ENCODE measurements at regions not wholly inside any gene's neighbourhood (a gene's known extent, or its start where the extent isn't known, plus 50 kb on each side); places are given as distances from the start of the nearest gene placed in this dataset.
"Not testable (repeated sequence)": the region's sequence is repeated elsewhere in the genome, so short reads cannot be mapped to it uniquely, and the experiment has no call there.

DNA sequence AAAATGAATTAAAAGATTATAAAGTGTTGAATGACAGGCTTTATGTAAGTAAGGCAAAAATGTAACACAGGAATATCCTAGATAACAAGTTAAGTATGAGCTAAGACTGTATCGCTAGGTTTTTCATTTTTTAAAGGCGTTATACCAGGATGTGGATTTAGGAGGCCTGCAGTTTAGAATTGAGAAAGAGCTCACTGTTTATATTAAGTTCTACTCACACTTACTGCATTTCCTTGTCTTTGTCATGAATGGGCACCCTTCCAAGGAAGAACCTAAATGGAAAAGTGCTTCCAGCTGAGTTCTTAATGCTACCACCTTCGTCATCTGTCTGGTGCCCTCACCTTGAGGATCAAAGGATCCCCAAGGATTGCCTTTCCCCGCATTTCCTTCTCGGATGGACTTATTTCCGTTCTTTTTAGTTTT, 148.7 kb downstream of the SOX4 start:
- DNase-seq (ENCODE audit: low read depth), result no peak

DNA sequence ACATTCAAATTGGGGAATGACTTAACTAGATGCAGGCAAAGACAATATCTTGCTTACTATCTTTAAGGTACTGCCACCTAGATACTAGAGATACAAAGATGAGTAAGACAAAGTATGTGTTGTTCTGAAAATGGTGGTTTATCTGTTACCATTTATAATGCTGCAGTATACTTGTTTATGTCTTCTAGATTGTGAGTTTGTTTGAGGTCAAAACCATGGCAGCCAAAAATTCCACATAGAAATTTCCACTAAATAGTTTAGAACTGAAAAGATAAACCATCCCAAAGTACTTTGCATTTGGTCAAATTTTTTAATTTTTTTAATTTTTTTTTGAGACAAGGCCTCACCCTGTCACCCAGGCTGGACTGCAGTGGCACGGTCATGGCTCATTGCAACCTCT, 150.8 kb downstream of the SOX4 start:
- no peak for DNase-seq (ENCODE audit: low read depth)

DNA sequence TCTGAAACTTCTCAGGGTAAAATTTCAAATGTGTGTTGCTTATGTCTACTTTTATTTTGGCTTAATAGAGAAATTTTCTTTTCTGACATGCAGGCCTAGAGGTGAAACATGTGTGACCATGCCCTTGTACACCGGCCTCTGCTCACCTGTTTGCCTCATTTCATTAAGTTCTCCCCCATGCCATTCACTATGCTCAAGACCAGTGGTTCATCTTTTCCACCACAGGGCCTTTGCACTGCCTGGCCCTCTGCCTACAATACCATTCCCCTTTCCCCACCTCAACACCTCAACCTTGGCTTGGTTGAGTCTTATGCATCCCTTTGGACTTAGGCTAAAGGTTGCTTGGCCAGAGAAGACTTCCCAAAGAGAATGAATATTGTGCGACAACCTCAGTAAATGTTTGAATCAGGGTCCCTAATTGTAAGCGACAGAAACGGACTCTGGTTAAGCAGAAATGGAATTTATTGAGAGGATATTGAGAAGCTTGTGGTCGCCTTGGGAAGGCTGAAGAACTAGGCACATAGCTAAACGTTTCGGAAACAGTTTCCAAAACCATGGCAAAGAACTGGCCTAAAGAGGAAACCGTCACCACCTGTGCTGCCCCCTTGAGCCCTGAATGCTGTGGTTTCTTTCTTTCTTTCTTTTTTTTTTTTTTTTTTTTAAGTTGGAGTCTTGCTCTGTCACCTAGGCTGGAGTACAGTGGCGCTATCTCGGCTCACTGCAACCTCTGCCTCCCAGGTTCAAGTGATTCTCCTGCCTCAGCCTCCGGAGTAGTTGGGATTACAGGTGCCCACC, 152.2 kb downstream of the SOX4 start:
- DNase-seq (ENCODE audit: low read depth), result no peak

DNA sequence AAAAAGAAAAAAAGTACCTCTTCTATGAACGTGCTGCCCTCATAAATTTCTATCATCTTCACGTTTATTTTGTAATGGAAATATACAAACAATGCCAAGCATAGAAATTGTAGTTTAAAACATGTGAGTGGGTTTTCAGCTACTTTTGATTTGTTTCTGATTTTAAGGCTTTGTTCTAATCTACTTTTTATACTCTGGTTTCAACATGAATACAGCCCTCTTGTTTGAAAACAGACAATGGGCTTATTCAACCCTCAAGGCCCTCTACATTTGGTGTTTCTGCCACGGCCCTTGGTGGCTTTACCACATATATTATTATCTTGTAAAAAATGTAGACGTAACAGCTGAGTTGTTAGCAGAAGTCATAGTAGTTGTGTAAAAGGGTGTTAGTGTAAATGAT, 153.9 kb downstream of the SOX4 start:
- DNase-seq (ENCODE audit: low read depth), result no peak

DNA sequence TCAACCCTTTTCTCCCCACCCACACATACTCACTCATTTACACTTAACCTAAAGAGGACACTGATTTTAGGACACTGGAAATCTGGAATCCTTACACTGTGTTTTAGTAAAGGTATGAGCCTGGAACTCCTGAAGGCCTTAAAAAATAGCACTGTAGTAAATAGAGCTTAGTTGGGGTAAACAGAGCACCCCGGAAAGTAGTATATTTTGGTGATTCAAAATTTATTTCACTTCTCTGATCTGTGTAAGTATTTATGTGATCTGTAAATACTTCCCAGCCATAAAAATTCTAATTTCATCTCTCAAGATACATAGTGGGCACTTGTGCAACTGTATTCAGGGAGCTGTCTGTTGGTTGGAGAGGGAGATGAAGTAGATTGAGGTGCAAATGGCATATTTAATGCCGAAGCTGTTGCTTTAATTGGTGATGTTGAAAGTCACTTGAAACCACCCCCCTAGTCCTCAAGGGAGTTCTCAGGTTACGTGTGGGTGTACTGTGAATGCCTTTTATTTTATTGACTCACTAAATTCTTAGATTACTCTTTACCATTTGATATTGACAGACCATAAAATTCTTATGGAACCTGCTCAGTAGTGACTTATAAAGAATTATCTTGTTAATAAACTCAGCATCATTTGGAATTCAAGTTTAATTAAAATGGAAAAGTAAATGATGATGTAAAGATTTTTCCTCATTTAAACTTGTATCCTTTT, 154.9 kb downstream of the SOX4 start:
- no peak for DNase-seq (ENCODE audit: low read depth)

DNA sequence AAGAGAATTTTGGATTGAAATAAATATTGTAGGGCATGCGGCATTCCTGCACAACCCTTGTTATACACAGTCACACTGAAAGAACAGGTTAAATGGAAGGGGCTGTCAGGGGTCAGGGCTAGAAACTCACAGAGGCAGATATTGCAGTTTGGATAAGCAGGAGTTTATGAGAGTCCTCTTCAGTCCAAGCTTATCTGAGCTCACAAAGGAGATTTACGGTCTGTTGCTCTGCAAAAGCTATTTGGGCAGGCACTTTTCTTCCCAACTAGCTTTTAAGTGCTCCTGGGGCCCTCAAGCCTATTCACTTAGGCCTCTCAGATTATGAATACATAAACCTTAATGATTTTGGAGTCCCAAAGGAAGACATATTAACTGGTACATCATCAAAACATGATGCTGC, 156.2 kb downstream of the SOX4 start:
- DNase-seq (ENCODE audit: low read depth), result no peak

DNA sequence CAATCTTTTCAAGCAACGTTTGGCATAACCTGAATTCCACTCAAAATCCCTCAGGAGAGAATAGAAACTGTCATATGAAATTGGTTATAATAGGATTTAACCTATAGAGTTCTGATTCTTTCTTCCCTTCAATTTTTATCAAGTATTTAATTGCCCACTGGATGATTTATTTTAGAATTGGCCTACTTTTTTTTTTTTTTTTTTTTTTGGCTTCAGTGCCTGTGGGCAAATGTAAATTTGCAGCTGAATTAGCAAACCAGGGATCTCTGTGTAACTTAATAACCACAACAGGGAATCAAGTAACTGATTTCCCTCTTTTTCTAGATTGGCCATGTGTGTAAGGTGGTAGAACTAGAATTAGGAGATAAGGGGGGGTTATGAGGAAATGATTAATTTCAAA, 157.0 kb downstream of the SOX4 start:
- no peak for DNase-seq (ENCODE audit: low read depth)

DNA sequence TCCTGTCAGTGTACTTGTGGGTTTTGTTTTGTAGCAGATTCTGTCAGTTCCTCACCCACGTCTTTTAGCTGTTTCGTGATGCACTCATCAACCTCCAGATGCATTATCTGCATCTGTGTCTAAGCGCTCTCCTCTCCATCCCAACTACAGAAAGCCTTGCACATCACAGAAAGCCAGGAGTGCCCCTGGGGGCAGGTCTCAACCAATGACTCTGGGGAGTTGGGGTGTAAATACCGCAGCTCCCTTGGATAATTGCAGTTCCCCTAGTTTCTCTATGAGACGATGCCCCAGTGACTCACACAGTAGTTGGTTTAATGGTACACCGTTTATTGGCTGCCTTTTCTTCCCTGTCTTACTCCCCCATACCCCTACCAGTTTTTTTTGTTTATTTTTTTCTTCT, 158.1 kb downstream of the SOX4 start:
- DNase-seq (ENCODE audit: low read depth), result no peak

DNA sequence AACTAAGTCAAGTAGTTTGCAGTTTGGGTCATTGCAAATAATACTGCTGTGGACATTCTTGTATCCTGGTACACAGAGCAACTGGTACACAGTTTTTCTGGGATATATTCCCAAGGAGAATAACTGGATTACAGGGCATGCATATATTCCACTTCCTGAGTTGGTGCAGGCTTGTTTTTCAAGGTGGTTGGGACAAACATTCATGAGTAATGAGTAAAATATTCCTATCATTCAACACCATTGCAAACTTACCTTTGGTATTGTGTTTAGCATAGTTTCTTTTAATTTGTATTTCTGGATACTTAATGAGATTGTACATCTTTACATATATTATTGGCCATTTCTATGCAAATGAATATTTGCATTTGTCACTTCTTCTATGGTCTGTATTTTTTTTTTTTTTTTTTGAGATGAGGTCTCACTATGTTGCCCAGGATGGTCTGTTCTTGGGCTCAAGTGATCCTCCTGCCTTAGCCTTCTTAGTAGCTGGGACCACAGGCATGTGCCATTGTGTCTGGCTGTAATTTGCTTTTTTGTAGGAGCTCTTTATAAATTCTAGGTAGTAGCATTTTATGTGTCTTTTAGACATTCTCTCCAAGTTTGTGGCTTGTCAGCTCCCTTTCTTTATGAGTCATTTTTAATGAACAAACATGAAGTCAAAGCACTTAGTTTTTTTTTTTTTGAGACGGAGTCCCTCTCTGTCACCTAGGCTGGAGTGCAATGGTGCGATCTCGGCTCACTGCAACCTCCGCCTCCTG, 158.7 kb downstream of the SOX4 start:
- no peak for DNase-seq (ENCODE audit: low read depth)

DNA sequence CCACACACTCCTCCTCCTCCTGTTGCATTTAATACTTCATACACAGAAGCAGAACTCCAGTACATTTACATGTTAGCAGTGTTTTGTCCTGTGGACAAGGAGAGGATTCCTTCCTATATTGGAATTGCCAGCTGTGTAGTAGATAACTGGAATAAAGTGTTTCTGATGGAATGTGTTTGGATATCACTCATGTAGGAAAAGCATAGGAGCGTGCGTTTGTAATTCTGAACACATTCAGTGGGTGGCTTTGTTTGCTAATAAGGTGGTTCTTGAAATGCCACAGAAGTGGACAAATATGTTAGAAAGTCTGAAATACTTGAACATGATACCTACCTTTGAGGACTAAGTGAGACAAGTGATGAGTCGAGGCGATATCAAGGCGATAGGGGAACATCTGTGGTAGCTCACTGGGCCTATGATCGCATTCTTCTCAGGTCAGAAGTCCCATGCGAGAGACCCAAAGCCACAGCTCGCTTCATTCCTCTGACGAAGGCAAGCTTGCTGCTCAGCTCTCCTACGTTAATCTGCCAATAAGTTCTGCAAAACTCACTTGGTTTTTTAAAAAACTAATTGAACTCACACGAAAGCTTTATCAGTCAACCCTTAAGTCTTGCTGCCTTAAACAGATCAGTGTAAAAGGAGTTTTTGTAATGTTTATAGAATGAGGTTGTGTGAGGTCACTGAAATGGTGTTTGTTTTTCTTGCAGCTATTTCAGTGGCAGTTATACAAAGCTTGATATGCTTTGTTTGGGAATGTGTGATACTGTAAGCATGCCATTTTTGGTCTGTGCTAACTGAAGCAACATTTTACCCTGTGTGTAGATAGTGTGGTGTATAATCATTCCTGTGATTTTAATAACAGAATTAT, 159.9 kb downstream of the SOX4 start:
- no peak for DNase-seq (ENCODE audit: low read depth)

DNA sequence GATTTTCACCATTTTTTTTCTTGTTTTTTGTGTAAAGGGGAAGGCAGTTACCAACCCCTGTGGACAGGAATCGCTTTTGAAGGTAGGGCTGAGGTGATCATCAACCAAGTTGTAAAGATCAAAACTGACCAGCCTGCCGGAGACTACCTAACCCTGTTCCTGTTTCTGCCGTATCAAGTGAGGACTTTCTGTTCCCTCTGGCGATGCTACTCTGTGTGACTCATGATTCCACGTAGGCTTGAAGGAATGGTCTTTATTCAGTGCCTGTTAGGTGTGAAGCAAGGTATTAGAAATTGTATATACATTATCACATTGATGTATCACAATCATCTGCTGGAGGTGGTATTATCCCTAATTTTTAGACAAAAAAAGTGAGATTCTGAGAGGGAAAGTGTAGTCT, 161.3 kb downstream of the SOX4 start:
- DNase-seq (ENCODE audit: low read depth), result no peak

DNA sequence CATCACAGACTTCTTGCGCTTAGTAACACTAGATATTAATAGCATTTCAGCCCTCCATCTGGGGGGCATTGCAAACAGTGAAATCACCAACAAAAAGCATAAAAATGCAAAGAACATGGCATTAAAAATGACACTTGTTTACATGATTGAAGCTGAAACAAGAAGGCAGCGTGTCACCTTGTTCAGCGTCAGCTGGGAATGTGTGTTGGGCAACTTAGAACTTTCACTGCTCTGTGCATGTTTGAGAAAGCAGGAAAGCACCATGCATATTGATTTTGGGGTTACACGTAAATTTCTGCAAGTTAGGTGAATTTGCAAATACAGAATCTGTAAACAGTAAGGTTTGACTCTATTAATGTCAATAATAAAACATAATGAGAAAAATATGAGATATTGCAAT, 162.9 kb downstream of the SOX4 start:
- DNase-seq (ENCODE audit: low read depth), result no peak

DNA sequence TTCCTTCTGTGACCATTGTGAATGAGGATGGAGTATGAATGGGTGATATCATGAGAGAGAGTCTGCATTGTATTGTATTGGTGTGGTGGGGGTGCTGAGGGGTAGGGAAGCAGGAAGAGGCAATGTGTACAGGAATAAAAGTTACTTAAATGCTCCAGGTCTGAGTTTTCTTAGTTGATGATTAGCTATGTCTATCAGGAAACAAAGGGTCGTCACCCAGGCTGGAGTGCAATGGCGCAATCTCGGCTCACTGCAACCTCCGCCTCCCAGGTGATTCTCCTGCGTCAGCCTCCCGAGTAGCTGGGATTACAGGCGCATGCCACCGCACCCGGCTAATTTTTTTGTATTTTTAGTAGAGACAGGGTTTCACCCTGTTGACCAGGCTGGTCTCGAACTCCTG, 163.8 kb downstream of the SOX4 start:
- not testable (repeated sequence) for DNase-seq (ENCODE audit: low read depth)

DNA sequence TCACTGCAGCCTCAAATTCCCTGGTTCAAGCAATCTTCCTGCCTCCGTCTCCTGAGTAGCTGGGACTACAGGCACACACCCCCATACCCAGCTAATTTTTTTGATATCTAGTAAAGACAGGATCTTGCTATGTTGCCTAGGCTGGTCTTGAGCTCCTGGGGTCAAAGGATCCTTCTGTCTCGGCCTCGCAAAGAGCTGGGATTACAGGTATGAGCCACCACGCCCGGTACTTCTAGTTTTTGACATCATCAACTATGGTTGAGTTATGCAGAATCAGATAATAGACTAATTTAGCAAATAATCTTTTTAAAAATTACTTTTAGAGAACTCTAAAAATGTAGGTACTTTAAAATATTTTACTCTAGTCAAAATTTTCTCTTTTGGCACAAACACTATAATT, 166.2 kb downstream of the SOX4 start:
- no peak for DNase-seq (ENCODE audit: low read depth)

DNA sequence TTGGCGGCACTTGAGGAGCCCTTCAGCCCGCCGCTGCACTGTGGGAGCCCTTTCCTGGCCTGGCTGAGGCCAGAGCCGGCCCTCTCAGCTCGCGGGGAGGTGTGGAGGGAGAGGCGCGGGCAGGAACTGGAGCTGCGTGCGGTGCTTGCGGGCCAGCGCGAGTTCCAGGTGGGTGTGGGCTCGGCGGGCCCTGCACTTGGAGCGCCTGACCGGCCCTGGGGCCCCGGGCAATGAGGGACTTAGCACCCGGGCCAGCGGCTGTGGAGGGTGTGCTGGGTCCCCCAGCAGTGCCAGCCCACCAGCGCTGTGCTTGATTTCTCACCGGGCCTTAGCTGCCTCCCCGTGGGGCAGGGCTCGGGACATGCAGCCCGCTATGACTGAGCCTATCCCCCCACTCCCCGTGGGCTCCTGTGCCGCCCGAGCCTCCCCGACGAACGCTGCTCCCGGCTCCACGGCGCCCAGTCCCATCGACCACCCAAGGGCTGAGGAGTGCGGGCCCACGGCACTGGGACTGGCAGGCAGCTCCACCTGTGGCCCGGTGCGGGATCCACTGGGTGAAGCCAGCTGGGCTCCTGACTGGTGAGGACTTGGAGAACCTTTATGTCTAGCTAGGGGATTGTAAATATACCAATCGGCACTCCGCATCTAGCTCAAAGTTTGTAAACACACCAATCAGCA, 167.6 kb downstream of the SOX4 start:
- not testable (repeated sequence) for DNase-seq (ENCODE audit: low read depth)

DNA sequence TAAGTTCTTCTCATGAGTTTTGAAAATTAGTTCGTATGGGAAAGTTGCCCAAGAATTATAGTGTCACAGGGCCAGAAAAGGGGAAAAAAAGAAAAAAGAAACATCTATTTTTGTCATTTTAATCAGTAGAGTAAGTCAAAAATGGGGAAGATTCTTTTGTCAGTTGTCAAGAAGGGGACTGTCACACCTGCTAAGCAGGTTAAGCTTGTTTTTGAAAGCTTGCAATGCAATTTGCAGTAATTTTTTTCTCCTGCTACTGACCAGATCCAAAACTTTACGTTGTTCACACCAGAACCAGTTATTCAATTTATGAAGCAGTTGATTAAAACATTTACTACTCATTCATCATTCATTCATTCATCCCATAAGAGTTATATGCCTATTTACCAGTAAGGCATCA, 171.4 kb downstream of the SOX4 start:
- DNase-seq (ENCODE audit: low read depth), result no peak

DNA sequence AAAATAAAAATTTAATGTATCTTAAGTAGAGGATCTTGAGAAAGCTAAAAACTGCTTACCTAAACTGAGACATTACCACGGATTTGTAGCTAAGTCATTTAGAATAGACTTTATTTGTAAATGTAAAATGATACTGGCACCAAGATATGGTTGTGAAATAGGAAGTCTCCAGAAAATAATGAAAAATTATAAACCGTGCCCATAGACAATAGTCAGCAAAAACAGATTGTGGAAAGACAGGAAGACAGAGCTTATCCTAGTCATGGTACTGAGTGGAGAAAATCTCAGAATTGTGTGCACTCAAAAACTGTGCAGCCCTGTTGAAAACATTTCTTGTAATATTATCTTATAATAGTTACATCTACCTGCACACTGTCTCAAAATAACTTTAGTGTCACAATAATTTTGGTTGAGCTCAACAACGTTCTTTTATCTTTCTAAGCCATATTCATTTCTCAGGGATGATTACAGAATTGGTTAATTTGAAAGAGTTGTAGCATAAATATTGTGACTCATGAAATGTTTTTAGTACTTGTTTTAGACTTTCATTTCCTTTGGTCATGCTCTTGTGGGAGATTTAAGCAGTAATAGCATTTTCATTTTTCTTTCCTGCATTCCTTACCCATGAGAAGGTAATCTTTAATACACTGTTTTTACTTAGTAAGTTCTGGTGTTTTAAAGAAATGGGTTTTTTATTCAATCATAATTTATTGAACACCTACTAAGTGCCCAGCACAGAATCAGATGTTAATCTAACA, 174.5 kb downstream of the SOX4 start:
- DNase-seq (ENCODE audit: low read depth), result peak; percentile 54

DNA sequence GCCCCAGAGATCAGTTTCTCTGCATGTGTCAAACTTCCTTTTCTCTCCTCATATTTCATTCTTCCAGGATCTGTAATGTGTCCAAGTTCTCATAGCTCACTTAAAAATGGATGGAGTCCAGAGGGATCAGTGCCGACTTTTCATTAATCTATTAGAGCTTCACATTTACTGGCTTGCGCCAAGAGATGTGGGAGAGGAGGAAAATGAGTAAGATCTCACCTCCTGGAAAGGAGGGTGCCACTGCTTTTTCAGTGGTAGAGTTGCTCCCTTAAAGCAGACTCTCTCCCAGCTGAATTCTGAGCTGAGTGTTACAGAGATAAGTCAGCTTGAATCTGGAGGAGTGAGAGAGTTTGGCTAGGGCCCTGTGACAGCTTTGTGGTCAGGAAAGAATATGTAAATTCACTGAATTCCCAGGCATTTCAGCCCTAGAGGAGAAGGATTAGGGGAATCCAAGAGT, 175.9 kb downstream of the SOX4 start:
- DNase-seq (ENCODE audit: low read depth), result peak; percentile 67

DNA sequence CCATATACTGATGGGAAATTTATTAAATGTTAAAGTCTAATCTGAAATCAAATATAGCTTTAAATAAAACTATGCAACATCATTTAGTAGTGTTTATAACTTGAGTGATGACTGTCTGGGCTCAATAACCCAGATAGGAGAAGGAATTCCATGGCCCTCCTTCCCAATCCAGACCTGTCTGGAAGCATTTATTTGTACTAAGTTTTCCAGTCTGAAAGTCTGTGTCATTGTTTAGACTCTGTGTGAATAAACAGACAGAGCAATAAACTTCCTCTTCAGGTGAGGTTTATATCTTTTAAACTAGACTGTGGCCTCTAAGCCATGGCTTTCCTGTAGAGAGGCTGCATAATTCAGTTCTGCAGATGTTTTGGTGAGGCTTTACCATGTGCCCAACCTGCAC, 176.4 kb downstream of the SOX4 start:
- DNase-seq (ENCODE audit: low read depth), result no peak

DNA sequence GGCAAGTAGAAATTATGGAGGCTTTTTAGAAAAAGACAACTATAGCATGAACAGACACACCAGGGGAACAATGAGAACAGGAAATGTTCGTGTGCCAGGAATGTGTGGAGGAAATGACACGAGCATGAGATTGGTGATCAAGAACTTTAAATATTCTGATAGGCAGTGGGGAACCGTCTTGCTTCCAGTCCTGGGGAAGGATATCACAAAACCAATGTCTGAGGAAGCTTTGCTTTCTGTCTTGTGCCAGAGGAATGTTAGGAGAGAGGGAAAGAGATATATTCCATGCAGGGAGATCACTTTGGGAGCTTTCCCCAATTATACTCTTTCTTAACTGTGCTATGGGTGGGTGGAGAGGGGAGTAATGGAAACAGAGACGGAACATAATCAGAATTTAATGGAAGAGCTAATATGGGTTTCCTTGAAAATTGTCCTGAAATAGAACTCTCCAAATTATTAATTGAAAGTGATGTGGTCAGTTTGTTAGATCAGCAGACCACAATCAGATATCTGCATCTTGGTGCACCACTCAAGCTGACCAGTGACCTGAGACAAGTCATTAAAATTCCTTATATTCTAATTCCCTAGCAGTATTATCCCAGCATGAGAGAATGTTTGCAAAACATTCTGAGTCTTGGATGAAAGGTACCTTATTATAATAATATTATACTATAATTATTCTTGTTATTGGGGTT, 178.2 kb downstream of the SOX4 start:
- no peak for DNase-seq (ENCODE audit: low read depth)

Measured in GM04503 (cell line).